HT1080 (cell line): ENCODE measurements at regions not wholly inside any gene's neighbourhood (a gene's known extent, or its start where the extent isn't known, plus 50 kb on each side); places are given as distances from the start of the nearest gene placed in this dataset.

ENCODE experiments used
- DNase-seq: peaks from one replicate; pipeline ENCODE4 v3.0.0-alpha.2; 2015; ENCODE audit warnings: low read depth

DNA sequence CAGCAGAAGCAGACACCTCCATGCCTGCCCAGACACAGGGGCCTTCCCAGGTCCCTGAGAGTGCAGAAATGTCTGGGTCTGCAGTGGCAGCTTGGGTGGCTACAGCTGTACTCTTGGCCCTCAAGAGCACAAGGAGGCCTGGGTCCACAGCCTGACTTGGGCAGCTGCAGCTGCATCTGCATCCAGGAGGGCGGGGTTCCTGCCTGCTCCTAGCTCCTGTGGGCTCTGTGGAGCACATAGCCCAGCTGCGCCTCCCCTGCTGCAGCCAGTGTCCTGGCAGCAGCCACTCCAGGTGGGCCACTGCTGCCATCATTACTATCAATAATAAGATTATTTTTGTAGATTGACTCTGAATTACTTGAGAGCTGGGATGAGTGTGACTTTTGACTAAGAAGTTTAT, 162.0 kb upstream of the PTCH1 start:
- no peak for DNase-seq

DNA sequence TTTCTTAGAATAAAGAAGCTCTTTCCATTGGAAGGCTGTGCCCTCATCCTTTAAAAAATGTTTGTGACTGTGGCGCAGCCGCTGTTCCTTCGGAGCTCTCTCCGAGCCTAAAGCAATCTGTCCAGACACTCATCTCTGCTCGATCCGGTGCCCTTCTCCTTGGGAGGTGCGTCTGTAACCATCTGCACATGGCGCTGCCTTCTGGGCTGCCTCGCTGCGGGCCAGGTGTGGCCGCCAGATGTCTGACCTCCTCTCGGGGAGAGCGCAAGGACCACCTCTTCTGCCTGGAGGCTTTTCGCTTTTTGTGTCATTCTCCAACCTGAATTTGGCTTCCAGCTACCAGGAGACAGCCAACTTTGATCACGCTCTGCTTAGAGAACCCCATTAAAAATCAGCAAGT, 153.4 kb upstream of the PTCH1 start:
- DNase-seq = no peak

DNA sequence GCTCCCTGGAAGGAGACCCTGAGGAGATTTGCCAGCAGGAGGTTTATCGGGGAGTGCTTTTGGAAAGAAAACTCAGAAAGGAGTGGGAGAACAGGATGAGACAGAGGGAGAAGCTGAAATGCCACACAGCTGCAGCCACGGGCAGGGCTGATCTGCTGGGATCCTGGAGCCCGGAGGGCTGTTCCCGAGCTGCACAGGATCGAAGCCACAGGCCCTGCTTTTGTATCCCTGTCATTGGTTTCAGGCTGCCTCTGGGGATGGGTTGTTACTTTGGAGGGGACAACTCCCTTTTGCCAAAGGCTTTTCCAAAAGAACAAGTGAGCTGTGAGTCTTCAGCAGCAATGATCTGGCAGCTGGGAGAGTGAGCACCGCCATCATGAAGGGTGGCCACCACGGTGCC, 152.5 kb upstream of the PTCH1 start:
- DNase-seq = no peak

DNA sequence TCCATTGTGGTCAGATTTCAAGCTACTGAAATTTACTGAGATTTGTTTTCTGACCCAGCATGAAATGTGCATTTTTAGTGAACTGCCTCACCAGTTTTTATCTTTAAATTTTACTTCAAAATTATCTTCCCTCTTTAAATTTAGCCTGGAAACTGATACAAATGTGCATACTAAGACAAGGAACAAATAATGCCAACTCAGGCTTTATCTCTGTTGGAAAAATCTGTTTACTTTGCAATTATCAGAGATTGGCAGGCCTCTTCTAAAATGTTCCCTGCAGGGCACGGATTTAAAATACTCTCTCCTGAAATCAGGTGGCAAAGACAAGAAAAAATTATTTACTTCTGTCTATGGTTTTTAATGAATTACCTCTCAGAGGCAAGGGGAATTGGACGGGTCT, 151.0 kb upstream of the PTCH1 start:
- DNase-seq = no peak

DNA sequence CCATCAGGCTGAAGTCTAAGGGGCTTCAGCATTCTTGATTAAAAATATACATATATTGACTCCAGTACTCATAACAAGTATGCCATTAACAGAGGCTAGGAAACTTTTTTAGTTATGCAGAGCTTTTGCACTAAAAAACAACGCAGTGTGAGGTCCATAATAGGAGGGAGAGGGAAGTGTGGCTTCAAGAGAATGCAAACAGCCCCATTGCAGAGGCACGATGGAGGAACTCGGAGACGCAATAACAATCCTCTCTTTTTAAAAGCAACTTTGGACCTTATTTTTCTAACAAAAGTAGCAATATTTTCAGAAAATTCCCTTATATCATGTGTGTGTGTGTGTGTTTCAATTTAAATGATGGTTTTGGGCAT, 150.0 kb upstream of the PTCH1 start:
- DNase-seq = no peak

DNA sequence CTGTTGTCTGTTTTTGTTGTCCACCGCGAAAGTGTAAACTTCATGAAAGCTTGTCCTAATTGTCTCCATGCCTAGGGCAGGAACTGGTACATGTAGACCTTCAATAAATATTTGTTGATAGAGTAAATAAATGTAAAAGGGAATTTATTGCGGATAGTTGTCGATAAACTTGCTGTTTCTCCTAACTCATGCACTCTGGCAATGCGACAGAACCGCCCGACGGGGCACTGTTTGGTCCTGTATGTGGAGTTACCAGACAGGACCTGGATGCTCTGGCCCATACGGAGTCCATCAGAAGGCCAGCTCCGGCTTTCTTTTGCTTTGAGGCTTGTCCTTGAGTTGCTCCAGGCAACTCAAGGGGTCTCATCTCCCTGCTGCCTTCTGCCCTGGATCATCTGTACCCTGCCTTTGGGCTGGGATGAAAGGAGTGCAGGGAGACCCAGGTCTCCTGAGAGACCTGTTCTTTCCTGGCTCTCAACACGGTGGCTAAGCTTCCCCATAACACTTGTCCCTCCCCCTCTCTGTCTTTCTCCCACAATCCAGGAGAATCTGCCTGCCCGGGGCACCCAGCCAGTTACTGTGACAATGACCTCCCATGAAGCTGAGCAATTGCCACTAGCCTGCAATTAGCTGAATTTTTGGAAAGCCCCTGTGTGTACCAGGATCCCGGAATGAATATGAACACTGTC, 149.5 kb upstream of the PTCH1 start:
- no peak for DNase-seq

DNA sequence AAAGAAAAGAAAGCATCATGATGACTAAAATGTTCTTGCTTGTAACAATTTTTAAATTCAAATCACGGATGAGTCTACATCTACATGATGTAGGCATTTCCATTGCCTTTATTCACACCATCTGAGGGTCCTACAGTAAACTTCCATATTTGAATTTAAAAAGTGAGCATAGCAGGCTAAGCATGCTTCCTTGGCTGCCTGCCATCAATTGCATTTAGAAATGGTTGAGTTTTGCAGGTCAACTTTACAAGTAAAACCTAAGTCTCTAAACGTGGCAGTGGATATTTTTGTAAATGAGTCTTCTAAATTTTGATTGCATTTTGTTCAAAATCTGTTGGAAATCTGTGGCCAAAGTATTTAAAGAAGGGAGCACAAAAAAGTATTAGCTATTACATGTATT, 136.5 kb upstream of the PTCH1 start:
- no peak for DNase-seq

DNA sequence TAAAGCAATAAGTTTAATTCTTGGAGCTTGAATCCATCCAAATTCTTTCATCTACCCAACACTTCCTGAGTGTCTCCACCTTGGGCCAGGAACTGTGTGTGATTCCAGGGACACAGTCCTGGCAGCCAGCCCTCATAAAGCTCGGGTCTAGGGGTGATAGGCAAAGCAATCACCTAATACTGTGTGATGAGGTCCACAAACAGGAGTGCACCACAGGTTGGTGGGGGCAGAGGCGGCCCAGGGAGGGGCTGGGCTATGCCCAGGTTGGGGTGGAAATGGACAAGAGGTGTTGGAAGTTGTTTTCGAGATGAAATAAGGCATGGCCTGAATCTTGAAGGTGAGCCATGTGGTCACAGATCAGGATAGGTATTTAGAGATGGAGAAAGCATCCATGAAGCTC, 133.9 kb upstream of the PTCH1 start:
- DNase-seq = no peak

DNA sequence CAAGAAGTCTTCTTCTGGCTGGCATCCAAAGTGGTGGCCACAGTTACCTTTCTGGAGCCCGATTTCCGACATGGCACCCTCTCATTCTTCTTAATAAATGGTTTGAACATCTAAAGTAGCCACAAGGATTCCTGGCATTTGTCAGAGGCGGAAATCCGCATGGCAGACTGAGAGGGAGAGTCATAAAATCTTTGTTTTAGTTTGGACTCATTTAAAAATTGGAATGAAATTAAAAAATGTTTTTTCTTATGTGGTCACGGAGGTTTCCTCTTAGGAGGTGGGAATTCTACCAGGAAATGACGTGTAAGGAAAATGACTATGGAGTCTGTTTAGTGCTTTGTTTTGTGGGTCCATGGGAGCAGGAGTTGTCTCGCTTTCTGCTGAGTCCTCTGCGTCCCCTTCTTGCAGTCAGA, 133.0 kb upstream of the PTCH1 start:
- DNase-seq = peak; percentile 33

DNA sequence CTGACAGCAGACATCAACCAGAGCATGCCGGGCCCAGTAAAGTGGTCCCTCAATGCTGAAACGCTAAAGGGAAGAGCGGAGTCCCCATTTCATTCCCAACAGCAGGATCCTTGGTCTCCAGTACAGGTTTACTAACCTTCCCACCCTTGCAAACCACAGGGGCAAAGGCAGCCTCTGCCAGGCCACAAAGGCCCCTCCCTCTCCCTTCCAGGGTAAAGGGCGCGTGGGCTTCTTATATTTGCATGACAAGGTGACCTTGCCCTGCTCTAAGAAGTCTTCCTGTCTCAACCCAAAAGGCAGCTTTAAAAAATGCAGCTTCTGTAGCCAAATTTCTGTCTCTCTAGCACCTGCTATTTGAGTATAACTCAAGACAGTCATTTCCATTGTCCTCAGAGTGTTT, 131.5 kb upstream of the PTCH1 start:
- DNase-seq = no peak

DNA sequence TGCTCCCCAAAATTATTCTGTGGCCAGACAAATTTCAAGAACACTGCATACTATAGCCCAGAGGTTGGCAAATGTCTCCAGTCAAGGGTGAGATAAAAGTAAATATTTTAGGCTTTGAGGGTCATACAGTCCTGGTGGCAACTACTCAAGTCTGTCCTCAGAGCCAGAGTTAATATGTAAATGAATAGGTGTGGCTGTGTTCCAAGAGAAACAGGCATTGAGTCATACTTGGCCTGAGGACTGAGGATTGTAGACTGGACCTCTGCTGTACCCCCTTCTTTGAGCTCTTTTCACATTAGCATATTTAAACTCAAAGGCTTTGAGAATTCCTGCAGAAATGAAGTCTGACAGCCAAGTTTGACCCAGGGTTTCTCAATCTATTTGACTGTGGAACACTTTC, 129.2 kb upstream of the PTCH1 start:
- no peak for DNase-seq

DNA sequence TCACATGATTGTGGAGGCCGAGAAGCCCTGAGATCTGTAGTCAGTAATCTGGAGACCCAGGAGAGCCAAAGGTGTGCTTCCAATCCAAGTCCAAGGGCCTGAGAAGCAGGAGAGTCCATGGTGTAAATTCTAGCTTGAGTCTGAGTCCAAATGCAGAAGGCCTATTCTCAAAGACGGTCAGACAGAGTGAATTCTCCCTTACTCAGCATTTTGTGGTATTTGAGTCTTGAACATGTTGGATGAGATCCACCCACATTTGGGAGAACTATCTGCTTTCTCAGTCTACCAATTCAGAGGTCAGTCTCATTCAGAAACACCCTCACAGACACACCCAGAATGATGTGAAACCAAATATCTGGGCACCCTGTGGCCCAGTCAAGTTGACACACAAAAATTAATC, 128.8 kb upstream of the PTCH1 start:
- no peak for DNase-seq

DNA sequence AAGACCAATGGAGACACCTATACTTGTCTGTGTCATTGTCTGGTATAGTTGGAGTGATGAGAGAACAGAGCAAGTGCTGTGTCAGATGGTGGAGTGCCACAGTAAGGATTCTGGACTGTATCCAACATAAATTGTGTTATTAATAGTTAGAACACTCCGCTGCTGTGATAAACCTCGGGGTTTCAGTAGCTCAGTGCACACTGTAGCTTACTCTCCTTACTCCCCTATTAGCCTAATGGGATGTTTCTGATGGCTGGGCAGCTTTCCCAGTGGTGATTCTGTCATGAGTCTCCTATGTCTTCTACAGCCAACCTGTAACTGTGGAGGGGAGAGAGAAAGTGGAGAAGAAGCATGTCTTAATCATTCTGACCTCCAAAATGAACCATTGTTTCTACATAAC, 127.6 kb upstream of the PTCH1 start:
- no peak for DNase-seq

DNA sequence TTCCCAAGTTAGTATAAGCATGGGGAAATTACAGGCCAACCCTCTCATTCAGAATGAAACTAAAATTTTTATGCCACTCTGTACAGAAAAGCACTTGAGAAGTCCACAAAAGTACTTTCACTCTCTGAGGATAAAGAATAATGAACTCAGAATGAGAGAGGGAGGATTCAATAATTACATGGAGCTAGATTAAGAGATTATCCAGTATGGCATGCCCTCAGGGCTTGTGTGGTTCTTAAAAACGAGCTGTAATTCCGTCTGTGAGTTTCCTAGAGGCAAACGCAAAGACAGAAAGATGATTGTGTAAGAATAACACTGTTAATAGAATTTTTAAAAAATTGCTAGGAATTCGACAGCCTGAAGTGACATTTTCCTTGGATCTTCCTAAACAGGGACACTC, 126.8 kb upstream of the PTCH1 start:
- DNase-seq = no peak

DNA sequence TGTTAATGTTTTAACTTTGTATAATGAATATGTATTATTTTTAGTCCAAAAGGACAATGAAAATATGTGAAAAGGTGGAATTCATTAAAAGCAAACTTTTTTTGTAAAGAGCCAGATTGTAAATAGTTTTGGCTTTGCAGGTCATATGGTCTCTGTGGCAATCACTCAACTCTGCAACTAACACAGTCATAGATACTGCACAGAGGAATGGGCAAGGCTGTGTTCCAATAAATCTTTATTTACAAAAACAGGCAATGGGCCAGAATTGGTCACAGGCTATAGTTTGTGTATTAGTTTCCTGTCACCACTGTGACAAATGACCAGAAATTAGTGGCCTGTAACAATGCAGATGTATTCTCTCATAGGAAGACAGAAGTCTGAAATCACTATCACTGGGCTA, 125.4 kb upstream of the PTCH1 start:
- no peak for DNase-seq

DNA sequence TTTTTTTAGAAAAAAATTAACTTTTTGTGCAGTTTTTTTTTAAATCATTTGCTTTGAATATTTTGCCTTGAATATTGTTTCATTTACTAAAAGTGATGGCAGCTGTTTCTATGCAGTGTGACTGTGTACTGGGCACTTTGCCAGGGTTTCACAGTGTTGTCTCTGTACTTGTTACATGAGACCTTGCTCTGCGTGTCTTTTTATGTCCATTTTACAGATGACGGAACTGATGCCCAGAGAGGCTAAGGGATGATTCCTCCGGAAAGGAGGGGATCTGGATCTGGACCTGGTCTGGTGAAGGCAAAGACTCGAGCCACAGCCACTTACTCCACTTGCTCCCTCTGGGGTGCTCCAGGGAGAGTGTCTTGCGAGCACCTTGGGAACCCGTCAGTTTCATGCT, 124.8 kb upstream of the PTCH1 start:
- DNase-seq = no peak

DNA sequence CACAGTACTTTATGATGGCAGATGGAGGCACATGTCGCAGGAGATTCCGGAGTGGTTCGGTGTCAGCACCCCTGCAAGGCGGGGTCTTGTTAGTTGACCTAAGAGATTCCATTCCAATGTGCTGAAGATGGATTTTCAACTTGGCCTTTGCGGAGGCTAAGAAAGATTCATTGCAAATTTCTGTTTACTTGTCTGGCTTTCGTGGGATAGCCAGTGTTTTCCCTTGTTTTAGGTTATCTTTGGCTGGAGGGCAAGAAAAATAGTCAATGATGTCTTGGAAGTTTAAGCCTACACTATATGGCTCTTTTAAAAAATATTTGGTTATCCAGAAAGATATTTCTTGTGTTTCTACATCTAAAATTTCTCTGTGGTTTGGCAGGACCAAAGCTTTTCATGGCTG, 123.6 kb upstream of the PTCH1 start:
- DNase-seq = no peak

DNA sequence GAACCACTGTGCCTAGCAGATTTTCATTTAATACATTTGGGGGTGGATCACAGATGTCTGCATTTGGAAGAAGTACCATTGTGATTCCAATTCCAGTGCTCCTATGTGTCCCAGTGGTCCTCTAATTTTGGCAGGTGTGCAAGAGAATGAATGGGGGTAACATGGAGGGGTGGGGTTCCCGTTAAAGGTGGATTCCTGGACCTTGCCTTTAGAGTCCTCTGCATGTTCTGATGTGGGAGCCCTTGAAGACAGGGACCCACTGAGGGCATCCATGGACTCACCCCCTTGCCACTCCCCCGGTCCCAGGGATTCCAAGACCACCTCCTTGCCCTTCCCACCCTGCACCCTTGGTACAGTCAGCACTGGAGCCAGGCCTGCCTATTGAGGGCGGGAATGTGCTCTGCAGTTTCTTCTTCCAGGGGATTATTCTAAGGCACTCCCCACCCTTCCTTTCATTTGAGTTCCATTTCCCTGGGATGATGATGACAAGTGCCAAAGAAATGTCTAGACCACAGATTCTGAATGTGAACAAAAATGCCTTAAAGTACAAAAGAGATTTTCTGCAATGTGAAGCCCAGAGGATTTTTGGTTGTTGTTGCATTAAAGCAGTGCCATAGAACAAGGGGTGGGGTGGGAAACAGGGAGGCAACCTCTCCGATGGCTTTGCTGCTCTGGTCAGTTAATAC, 119.4 kb upstream of the PTCH1 start:
- DNase-seq = no peak

DNA sequence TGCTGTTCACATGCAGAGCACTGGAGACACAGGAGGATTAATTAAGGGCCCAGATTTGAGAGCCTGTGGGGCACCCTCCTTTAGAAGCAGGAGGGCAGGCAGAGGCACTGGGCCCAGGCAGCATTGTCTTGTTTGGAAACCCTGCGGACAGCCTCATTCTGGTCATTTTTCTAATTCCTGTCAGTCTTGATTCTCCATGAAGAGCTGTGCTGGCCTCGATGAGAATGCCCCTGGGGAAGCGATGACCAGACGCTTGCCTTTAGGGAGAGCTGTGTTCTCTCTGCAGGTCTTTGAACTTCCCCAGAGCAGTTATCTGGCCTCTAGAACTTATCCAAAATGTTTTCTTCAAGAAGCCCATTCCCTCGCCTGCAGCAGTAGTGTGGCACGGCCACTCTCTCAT, 117.8 kb upstream of the PTCH1 start:
- DNase-seq = no peak

DNA sequence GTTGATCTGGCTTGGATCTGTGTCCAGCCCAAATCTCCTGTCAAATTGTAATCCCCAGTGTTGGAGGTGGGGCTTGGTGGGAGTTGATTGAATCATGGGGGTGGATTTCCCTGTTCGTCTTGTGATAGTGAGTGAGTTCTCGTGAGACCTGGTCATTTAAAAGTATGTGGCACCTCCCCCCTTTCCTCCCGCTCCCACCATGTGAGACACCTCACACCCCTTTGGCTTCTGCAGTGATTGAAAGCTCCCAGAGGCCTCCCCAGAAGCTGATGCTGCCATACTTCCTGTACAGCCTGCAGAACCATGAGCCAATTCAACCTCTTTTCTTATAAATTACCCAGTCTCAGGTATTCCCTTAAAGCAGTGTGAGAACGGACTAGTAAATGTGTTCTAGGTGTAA, 117.3 kb upstream of the PTCH1 start:
- no peak for DNase-seq

DNA sequence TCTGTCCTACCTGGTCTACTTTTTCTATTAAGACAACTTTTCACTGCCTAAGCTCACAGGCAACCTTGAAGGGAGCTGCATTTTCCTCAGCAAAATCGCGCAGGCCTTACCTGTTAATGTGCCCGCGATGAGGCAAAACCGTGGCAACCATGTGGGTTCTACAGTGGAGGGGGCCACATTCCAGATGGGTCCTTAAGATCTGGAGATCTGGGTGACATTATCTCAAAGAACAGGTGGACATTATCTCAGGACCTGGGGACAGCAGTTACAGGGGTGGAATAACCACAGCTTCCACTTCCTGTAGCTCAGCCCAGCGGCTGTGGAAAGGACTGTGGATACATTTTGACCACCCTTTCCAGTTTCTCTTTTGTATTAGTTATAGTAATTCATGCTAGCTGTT, 112.8 kb upstream of the PTCH1 start:
- no peak for DNase-seq

DNA sequence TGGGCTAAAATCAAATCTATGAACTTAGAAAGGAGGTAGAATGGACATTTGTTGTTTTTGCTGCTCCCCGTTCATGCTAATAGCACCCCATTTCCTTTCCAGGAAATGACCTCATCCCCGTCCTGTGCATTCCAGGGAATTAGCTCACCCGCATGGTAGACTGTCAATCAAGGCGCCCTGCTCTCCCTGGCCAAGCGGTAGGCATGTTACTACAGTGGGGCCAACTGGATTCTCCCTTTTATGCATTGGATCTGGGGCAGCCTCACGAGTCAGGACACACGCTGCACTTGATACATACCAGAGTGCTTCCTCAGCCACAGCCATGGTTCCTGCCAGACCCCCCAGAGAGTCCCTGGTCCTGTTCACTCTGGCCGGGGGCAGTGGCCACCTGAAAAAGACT, 111.0 kb upstream of the PTCH1 start:
- peak; percentile 14 for DNase-seq

DNA sequence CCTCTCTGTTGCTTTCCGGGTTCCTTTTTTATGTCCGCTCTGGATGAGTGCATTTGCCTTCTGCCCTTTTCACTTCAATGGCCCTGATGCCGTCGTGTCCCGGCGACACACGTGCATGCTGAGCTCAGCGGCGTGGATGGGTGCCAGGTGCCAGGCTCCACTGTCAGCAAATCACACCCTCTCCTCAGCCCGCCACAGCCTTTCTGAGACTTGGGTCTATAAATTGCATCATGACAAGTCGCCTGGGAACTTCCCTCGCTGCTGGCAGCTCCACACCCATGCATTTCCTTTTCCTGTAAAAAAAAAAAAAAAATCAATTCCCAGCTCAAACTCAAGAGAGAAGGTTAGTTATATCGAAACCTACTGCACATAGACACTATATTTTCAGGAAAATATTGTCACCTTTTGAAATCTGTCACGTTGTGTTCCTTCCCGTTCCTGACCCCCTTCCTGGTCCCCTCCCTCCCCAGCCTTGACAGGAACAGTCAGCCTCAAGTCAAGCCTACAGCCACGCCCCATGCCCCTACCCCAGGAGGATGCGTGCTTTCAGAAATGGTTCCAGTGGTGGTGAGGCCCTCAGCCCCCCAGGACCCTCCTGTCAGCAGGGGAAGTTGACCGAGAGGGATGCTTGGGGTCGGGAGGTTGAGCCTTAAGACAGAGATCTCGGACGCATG, 110.3 kb upstream of the PTCH1 start:
- peak; percentile 62 for DNase-seq
